Stomach (tissue), 8 donors: ENCODE measurements at regions not wholly inside any gene's neighbourhood (a gene's known extent, or its start where the extent isn't known, plus 50 kb on each side); places are given as distances from the start of the nearest gene placed in this dataset.

Source experiments
- DNase-seq, 2 donors: peaks; one replicate each; pipeline versions ENCODE4 v3.0.0 to v3.0.0-alpha.2; 2013 to 2019
- H3K27ac ChIP-seq, 5 donors: fragments of 200-600 bp in 4 of 5; sonication (generic) in 4 of 5; one replicate each; pipeline ENCODE4 v1.5.1; 2013 to 2019; ENCODE audit warnings: mild to moderate bottlenecking in 1 of 5, moderate library complexity in 1 of 5
- H3K27me3 ChIP-seq, 3 donors: fragments of 200-600 bp; sonication (generic); one replicate each; pipeline ENCODE4 v1.5.1; 2017 to 2019; ENCODE audit warnings: mixed run types in 1 of 3
- H3K36me3 ChIP-seq, 4 donors: fragments of 200-600 bp; sonication (generic); 1 replicate in 3 of 4; 2 replicates in 1 of 4; pipeline ENCODE4 v1.5.1; 2016 to 2019
- H3K4me1 ChIP-seq, 4 donors: fragments of 200-600 bp; sonication (generic); one replicate each; pipeline ENCODE4 v1.5.1; 2016 to 2019
- H3K4me3 ChIP-seq, 4 donors: fragments of 200-600 bp; sonication (generic) in 3 of 4; one replicate each; pipeline ENCODE4 v1.5.1; 2016 to 2019; ENCODE audit warnings: mild to moderate bottlenecking in 1 of 4
- H3K9me3 ChIP-seq, 4 donors: fragments of 200-600 bp; sonication (generic); one replicate each; pipeline ENCODE4 v1.5.1; 2016 to 2019
- CTCF ChIP-seq, 7 experiments: fragments of 450-650 bp in 4 of 7; fragments of 200-600 bp in 3 of 7; sonication (generic) in 3 of 7; IDR thresholded peaks; one replicate each; pipeline ENCODE4 v1.5.1; 2016 to 2019; ENCODE audit warnings: antibody characterized with exemption in 7 of 7, control low read depth in 2 of 7, mild to moderate bottlenecking in 1 of 7
- EP300 ChIP-seq: sonication (generic); formaldehyde crosslinking; IDR thresholded peaks from one replicate; pipeline ENCODE4 v1.6.1; 2017; ENCODE audit warnings: antibody characterized with exemption
- POLR2A ChIP-seq, 4 donors: fragments of 450-650 bp; IDR thresholded peaks; one replicate each; pipeline ENCODE4 v1.6.1; 2016; ENCODE audit warnings: antibody characterized with exemption in 4 of 4, control low read depth in 2 of 4, mild to moderate bottlenecking in 1 of 4, moderate library complexity in 1 of 4
- POLR2AphosphoS5 ChIP-seq, 3 donors: sonication (generic); formaldehyde crosslinking; IDR thresholded peaks; one replicate each; pipeline ENCODE4 v1.6.1; 2016; ENCODE audit warnings: antibody characterized with exemption in 3 of 3
- WGBS, 5 donors: extraction: QIAGEN DNeasy Blood & Tissue Kit in 3 of 5; methylation state at CpG; one replicate each; pipeline versions ENCODE4 v1.1.5 to v1.1.7; 2013 to 2018; 5-methylcytosine and 5-hydroxymethylcytosine counted together
- intact Hi-C: fragments of 100-400 bp; cut with DNase I; formaldehyde crosslinking; loops from one replicate; pipeline ENCODE4 v1.15.1; 2023; ENCODE audit warnings: low total_unique reads
- donor health status: healthy with polysubstance abuse.
- donor health status: Bipolar disorder and iron deficiency.
- donor health status: healthy.

GRCh38 chr10:111784436-111784835 is 399.1 kb downstream of the GPAM start:
- DNase-seq = no peak
- Histone ChIP-seq H3K27ac (no peak overlapping the region), H3K27me3 (no peaks in the 10 kb centered on the region), H3K4me1 (no peaks in the 10 kb centered on the region), H3K36me3 (no peaks in the 10 kb centered on the region), H3K4me3 (no peak overlapping the region), H3K9me3 (no peaks in the 10 kb centered on the region)
- intact Hi-C loops = no loop called here
- WGBS, 5 donors = 33 to 58% (median 42%) methylated on average over 1 of the region's 1 CpG
- no peak for TF ChIP-seq POLR2AphosphoS5 (IDR thresholded peaks at IDR 0.05)
- no peak for TF ChIP-seq EP300
- no peak for TF ChIP-seq CTCF (IDR thresholded peaks at IDR 0.05)
- no peak for TF ChIP-seq POLR2A (IDR thresholded peaks at IDR 0.05)

GRCh38 chr10:111784946-111785465 is 398.6 kb downstream of the GPAM start:
- Histone ChIP-seq H3K4me1 (no peaks in the 10 kb centered on the region), H3K4me3 (no peak overlapping the region), H3K27me3 (no peaks in the 10 kb centered on the region), H3K27ac (no peak overlapping the region), H3K36me3 (no peaks in the 10 kb centered on the region), H3K9me3 (no peaks in the 10 kb centered on the region)
- intact Hi-C loops = no loop called here
- no peak for DNase-seq
- TF ChIP-seq POLR2AphosphoS5 (IDR thresholded peaks at IDR 0.05) = no peak
- no peak for TF ChIP-seq POLR2A (IDR thresholded peaks at IDR 0.05)
- no peak for TF ChIP-seq CTCF (IDR thresholded peaks at IDR 0.05)
- no peak for TF ChIP-seq EP300
- WGBS, 5 donors = 56 to 77% (median 68%) methylated on average over 2 of the region's 2 CpGs

- Histone ChIP-seq H3K36me3 (no peaks in the 10 kb centered on the region), H3K4me1 (no peaks in the 10 kb centered on the region), H3K9me3 (peaks cover 0 to under 1% (median 0%) of the 10 kb centered on the region in 4 donors), H3K27me3 (no peaks in the 10 kb centered on the region), H3K4me3 (no peak overlapping the region), H3K27ac (no peak overlapping the region)
- DNase-seq = peak in 1 of 2 donors; percentile 9
- WGBS, 5 donors = 17 to 46% (median 24%) methylated on average over 1 of the region's 1 CpG
- intact Hi-C loops = no loop called here
- TF ChIP-seq EP300 = no peak
- no peak for TF ChIP-seq CTCF (IDR thresholded peaks at IDR 0.05)
- TF ChIP-seq POLR2A (IDR thresholded peaks at IDR 0.05) = no peak
- TF ChIP-seq POLR2AphosphoS5 (IDR thresholded peaks at IDR 0.05) = no peak
These were observed 397.6 kb downstream of the GPAM start for GRCh38 chr10:111785921-111786320.

- no peak for DNase-seq
- TF ChIP-seq CTCF (IDR thresholded peaks at IDR 0.05) = no peak
- TF ChIP-seq POLR2AphosphoS5 (IDR thresholded peaks at IDR 0.05) = no peak
- TF ChIP-seq EP300 = no peak
- TF ChIP-seq POLR2A (IDR thresholded peaks at IDR 0.05) = no peak
These were observed 393.7 kb downstream of the GPAM start for GRCh38 chr10:111789821-111790220.

More at GRCh38 chr10:111789821-111790220, 393.7 kb downstream of the GPAM start:
- Histone ChIP-seq H3K4me3 (no peak overlapping the region), H3K9me3 (peaks cover 0 to 11% (median 9%) of the 10 kb centered on the region in 4 donors), H3K27me3 (no peaks in the 10 kb centered on the region), H3K36me3 (no peaks in the 10 kb centered on the region), H3K4me1 (no peaks in the 10 kb centered on the region), H3K27ac (no peak overlapping the region)
- intact Hi-C loops = no loop called here
